H1 (cell line): ENCODE measurements at regions not wholly inside any gene's neighbourhood (a gene's known extent, or its start where the extent isn't known, plus 50 kb on each side); places are given as distances from the start of the nearest gene placed in this dataset.

ENCODE experiments used
- CTCF ChIA-PET: fragments of 300-600 bp; sonication (Branson Sonifier 250); formaldehyde crosslinking; loops from one replicate; lab custom pipeline; 2021; ENCODE audit not compliant: partially characterized antibody; lab: Charles Lee
- POLR2A ChIA-PET: fragments of 300-600 bp; sonication (Branson Sonifier 250); formaldehyde crosslinking; loops from one replicate; lab custom pipeline; 2021; ENCODE audit warnings: inconsistent platforms; ENCODE audit not compliant: partially characterized antibody; lab: Charles Lee
- DNase-seq, 2 experiments: peaks; one replicate each; pipeline versions ENCODE4 v3.0.0 to v3.0.0-alpha.2; 2010 to 2022; ENCODE audit warnings: low spot score in 2 of 2, low read depth in 1 of 2, mixed read lengths in 1 of 2
- FAIRE-seq: peaks from 2 replicates; lab custom pipeline; 2011; peaks lifted over from hg19 to GRCh38; lab: Jason Lieb, UNC
- H2AFZ ChIP-seq: 2 replicates; pipeline ENCODE4 v1.8.1; 2012; ENCODE audit warnings: low read length, inconsistent platforms
- H2AK5ac ChIP-seq: 2 replicates; pipeline ENCODE4 v1.6.1; 2013; ENCODE audit warnings: low read depth, low read length
- H2BK120ac ChIP-seq: replicated peaks from 2 replicates; pipeline ENCODE3; 2013; ENCODE audit warnings: low read depth, low read length, inconsistent platforms
- H2BK12ac ChIP-seq: 2 replicates; pipeline ENCODE4 v1.6.1; 2013; ENCODE audit warnings: low read depth, low read length
- H2BK15ac ChIP-seq: 2 replicates; pipeline ENCODE4 v1.6.1; 2013; ENCODE audit warnings: low read length
- H2BK20ac ChIP-seq: 2 replicates; pipeline ENCODE4 v1.6.1; 2013; ENCODE audit warnings: low read length
- H2BK5ac ChIP-seq: 2 replicates; pipeline ENCODE4 v1.6.1; 2013; ENCODE audit warnings: low read depth, low read length
- H3K14ac ChIP-seq: 2 replicates; pipeline ENCODE4 v1.6.1; 2013; ENCODE audit warnings: inconsistent platforms; ENCODE audit not compliant: insufficient read length
- H3K18ac ChIP-seq: 2 replicates; pipeline ENCODE4 v1.6.1; 2013; ENCODE audit warnings: low read length; ENCODE audit errors: extremely low read depth
- H3K23ac ChIP-seq: 2 replicates; pipeline ENCODE4 v1.6.1; 2013; ENCODE audit warnings: inconsistent platforms; ENCODE audit not compliant: insufficient read length
- H3K23me2 ChIP-seq: 2 replicates; pipeline ENCODE4 v1.6.1; 2013; ENCODE audit warnings: low read depth, low read length
- H3K27ac ChIP-seq: 2 replicates; pipeline ENCODE4 v1.6.1; 2011; ENCODE audit warnings: low read depth, low read length, inconsistent platforms
- H3K27me3 ChIP-seq, 4 experiments: replicated peaks in 1 of 4; 1 replicate in 1 of 4; 2 replicates in 3 of 4; pipeline versions ENCODE4 v1.6.1 to v1.8.1; 2011 to 2013; ENCODE audit warnings: low read length in 3 of 4, mild to moderate bottlenecking in 3 of 4, inconsistent platforms in 2 of 4, mixed read lengths in 2 of 4, moderate library complexity in 1 of 4; ENCODE audit not compliant: control insufficient read depth in 3 of 4, insufficient read depth in 3 of 4; ENCODE audit errors: extremely low read depth in 1 of 4
- H3K36me3 ChIP-seq, 4 experiments: 2 replicates each; pipeline versions ENCODE4 v1.6.1 to v1.8.1; 2011 to 2013; ENCODE audit warnings: mild to moderate bottlenecking in 4 of 4, low read length in 3 of 4, moderate library complexity in 2 of 4, control low read depth in 1 of 4, inconsistent platforms in 1 of 4; ENCODE audit not compliant: insufficient read depth in 4 of 4, control insufficient read depth in 2 of 4
- H3K4ac ChIP-seq: replicated peaks from 2 replicates; pipeline ENCODE3; 2013; ENCODE audit warnings: low read length, low read depth, mixed read lengths, inconsistent platforms; ENCODE audit not compliant: insufficient read length
- H3K4me1 ChIP-seq, 4 experiments: replicated peaks in 1 of 4; 1 replicate in 1 of 4; 2 replicates in 3 of 4; pipeline versions ENCODE4 v1.6.1 to v1.8.1; 2011 to 2013; ENCODE audit warnings: low read length in 3 of 4, inconsistent platforms in 2 of 4, mixed read lengths in 1 of 4; ENCODE audit not compliant: insufficient read depth in 4 of 4, control insufficient read depth in 3 of 4
- H3K4me2 ChIP-seq, 2 experiments: 2 replicates each; pipeline versions ENCODE4 v1.6.1 to v1.8.1; 2011 to 2013; ENCODE audit warnings: low read depth in 2 of 2, low read length in 2 of 2, control low read depth in 1 of 2, inconsistent platforms in 1 of 2, mild to moderate bottlenecking in 1 of 2; ENCODE audit not compliant: insufficient read depth in 1 of 2
- H3K4me3 ChIP-seq, 4 experiments: fragments of 200-600, 300-600 bp in 1 of 4; sonication (generic), shearing (Covaris generic), sonication (Bioruptor Twin) in 1 of 4; 2 replicates each; pipeline versions ENCODE4 v1.5.1 to v1.8.1; 2011 to 2016; ENCODE audit warnings: low read length in 4 of 4, low read depth in 3 of 4, control low read depth in 2 of 4, inconsistent platforms in 2 of 4, mild to moderate bottlenecking in 2 of 4, mixed read lengths in 1 of 4, moderate library complexity in 1 of 4; ENCODE audit not compliant: insufficient read depth in 2 of 4; ENCODE audit errors: extremely low read depth in 1 of 4
- H3K56ac ChIP-seq: replicated peaks from 2 replicates; pipeline ENCODE3; 2013; ENCODE audit warnings: low read depth, mild to moderate bottlenecking, mixed read lengths, low read length, inconsistent platforms; ENCODE audit not compliant: insufficient read length
- H3K79me1 ChIP-seq: 2 replicates; pipeline ENCODE4 v1.6.1; 2013; ENCODE audit warnings: low read depth, low read length, control low read depth
- H3K79me2 ChIP-seq, 2 experiments: 2 replicates each; pipeline versions ENCODE4 v1.6.1 to v1.8.1; 2012 to 2013; ENCODE audit warnings: low read length in 2 of 2, mild to moderate bottlenecking in 2 of 2, inconsistent platforms in 1 of 2; ENCODE audit not compliant: insufficient read depth in 2 of 2, control insufficient read depth in 1 of 2
- H3K9ac ChIP-seq, 4 experiments: replicated peaks in 1 of 4; 1 replicate in 1 of 4; 2 replicates in 3 of 4; pipeline versions ENCODE4 v1.6.1 to v1.8.1; 2011 to 2013; ENCODE audit warnings: low read depth in 3 of 4, low read length in 3 of 4, control low read depth in 2 of 4, mild to moderate bottlenecking in 2 of 4, moderate library complexity in 2 of 4, inconsistent platforms in 1 of 4; ENCODE audit errors: extremely low read depth in 1 of 4
- H3K9me3 ChIP-seq, 2 experiments: 2 replicates each; pipeline versions ENCODE4 v1.6.1 to v1.8.1; 2012 to 2013; ENCODE audit warnings: mild to moderate bottlenecking in 2 of 2, moderate library complexity in 2 of 2, control low read depth in 1 of 2, inconsistent platforms in 1 of 2, low read depth in 1 of 2, low read length in 1 of 2, mixed read lengths in 1 of 2; ENCODE audit not compliant: insufficient read depth in 2 of 2
- H4K20me1 ChIP-seq, 2 experiments: replicated peaks in 1 of 2; 2 replicates each; pipeline versions ENCODE3 to v1.8.1; 2011 to 2013; ENCODE audit warnings: inconsistent platforms in 2 of 2, low read length in 2 of 2, mild to moderate bottlenecking in 1 of 2; ENCODE audit not compliant: insufficient read depth in 2 of 2, control insufficient read depth in 1 of 2
- H4K5ac ChIP-seq: 2 replicates; pipeline ENCODE4 v1.6.1; 2013; ENCODE audit warnings: low read length, low read depth, mixed read lengths, inconsistent platforms; ENCODE audit not compliant: insufficient read length
- H4K8ac ChIP-seq: 2 replicates; pipeline ENCODE4 v1.8.0; 2013; ENCODE audit warnings: mild to moderate bottlenecking, moderate library complexity, low read length, inconsistent platforms; ENCODE audit not compliant: insufficient read depth; ENCODE audit errors: extremely low read depth
- H4K91ac ChIP-seq: replicated peaks from 2 replicates; pipeline ENCODE3; 2013; ENCODE audit warnings: low read length, mixed read lengths, inconsistent platforms; ENCODE audit not compliant: insufficient read length
- BACH1 ChIP-seq: IDR thresholded peaks from 2 replicates; pipeline ENCODE4 v1.6.1; 2012; ENCODE audit warnings: low read length, improper control_type of control experiment
- CBX8 ChIP-seq: fragments of 300-800, 300-1000 bp; sonication (generic); IDR thresholded peaks from 2 replicates; pipeline ENCODE4 v1.7.1; 2016; ENCODE audit warnings: low read depth, low read length, borderline replicate concordance
- CHD2 ChIP-seq: IDR thresholded peaks from 2 replicates; pipeline ENCODE4 v1.6.1; 2012; ENCODE audit warnings: low read length, improper control_type of control experiment
- GTF2F1 ChIP-seq: IDR thresholded peaks from 2 replicates; pipeline ENCODE4 v1.6.1; 2012; ENCODE audit warnings: low read depth, low read length, improper control_type of control experiment, borderline replicate concordance
- HDAC2 ChIP-seq, 2 experiments: fragments of 300-600 bp in 1 of 2; sonication (generic) in 1 of 2; IDR thresholded peaks; 2 replicates each; pipeline ENCODE4 v1.6.1; 2011 to 2012; ENCODE audit warnings: low read depth in 2 of 2, low read length in 2 of 2, mild to moderate bottlenecking in 2 of 2, moderate library complexity in 2 of 2, borderline replicate concordance in 1 of 2, inconsistent platforms in 1 of 2
- POLR2AphosphoS5 ChIP-seq: IDR thresholded peaks from 2 replicates; pipeline ENCODE4 v1.6.1; 2011; ENCODE audit warnings: low read depth, low read length
- SRF ChIP-seq: IDR thresholded peaks from 2 replicates; pipeline ENCODE4 v1.6.1; 2011; ENCODE audit warnings: mild to moderate bottlenecking, low read depth, low read length, moderate library complexity
- YY1 ChIP-seq: IDR thresholded peaks from 2 replicates; pipeline ENCODE4 v1.6.1; 2011; ENCODE audit warnings: low read depth, mild to moderate bottlenecking, low read length
- WGBS, 2 experiments: shearing (Covaris generic) in 1 of 2; methylation state at CpG; one replicate each; pipeline versions ENCODE4 v1.1.6 to v1.1.7; 2013 to 2015; ENCODE audit warnings: low lambda C conversion rate in 2 of 2, mixed read lengths in 2 of 2, inconsistent platforms in 1 of 2, low coverage in 1 of 2, missing lambda C conversion rate in 1 of 2; ENCODE audit not compliant: insufficient replicate concordance in 2 of 2, insufficient coverage in 1 of 2, insufficient read length in 1 of 2; ENCODE audit errors: extremely low coverage in 1 of 2, missing lambda C conversion rate in 1 of 2; 5-methylcytosine and 5-hydroxymethylcytosine counted together

DNA sequence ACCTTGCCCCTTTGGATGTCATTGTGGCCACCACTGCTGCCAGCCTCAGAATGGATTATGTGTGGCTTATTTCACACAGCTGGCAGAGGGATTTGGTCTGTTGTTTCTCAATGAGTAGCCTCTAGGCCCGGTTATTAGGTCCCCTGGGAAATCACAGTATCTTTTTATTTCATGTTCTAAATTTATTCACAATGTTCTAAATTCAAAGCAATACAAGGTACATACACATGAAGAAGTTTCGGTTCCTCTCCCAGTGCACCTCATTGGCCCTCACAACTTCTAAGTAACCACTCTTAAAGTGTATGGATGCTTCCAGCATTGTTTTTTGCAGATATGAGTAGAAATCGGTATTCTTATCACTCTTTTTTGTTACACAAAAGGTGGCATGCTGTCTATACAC is 262.7 kb downstream of the RCHY1 start:
- H3K79me2 ChIP-seq, result no peaks in the 10 kb centered on the region
- no peak overlapping the region for H3K27ac ChIP-seq
- no peak overlapping the region for H3K9ac ChIP-seq
- no peak overlapping the region for H2BK120ac ChIP-seq
- H3K56ac ChIP-seq, result no peak overlapping the region
- no peaks in the 10 kb centered on the region for H3K9me3 ChIP-seq
- H2BK15ac ChIP-seq, result no peak overlapping the region
- H3K23me2 ChIP-seq, result no peaks in the 10 kb centered on the region
- H2AK5ac ChIP-seq, result no peak overlapping the region
- no peak overlapping the region for H4K91ac ChIP-seq
- POLR2A ChIA-PET, result no interaction called here
- no peak overlapping the region for H2BK20ac ChIP-seq
- no peak overlapping the region for H3K18ac ChIP-seq
- no peak overlapping the region for H3K4me3 ChIP-seq
- CTCF ChIA-PET, result no interaction called here
- no peak overlapping the region for H4K8ac ChIP-seq
- H2AFZ ChIP-seq, result no peak overlapping the region
- 85% methylated on average over 3 of the region's 3 CpGs; no CpG with 5 or more reads in 1 of the 2 experiments for WGBS, 2 experiments
- no peak overlapping the region for H3K4me2 ChIP-seq
- no peaks in the 10 kb centered on the region for H3K36me3 ChIP-seq
- no peak overlapping the region for H3K14ac ChIP-seq
- no peak overlapping the region for H2BK12ac ChIP-seq
- no peak overlapping the region for H3K23ac ChIP-seq
- H3K79me1 ChIP-seq, result no peaks in the 10 kb centered on the region
- H4K5ac ChIP-seq, result no peak overlapping the region
- no peak for DNase-seq
- H3K4ac ChIP-seq, result no peak overlapping the region
- H3K27me3 ChIP-seq, result no peaks in the 10 kb centered on the region
- H4K20me1 ChIP-seq, result no peaks in the 10 kb centered on the region
- H3K4me1 ChIP-seq, result no peaks in the 10 kb centered on the region; a peak in 1 of 7 replicates
- no peak for FAIRE-seq
- no peak overlapping the region for H2BK5ac ChIP-seq
- TF ChIP-seq SRF, result no peak
- no peak for TF ChIP-seq CHD2
- TF ChIP-seq YY1, result no peak
- TF ChIP-seq HDAC2 (IDR thresholded peaks at IDR 0.05; ENCODE audit: borderline replicate concordance in 1 of 2, low read depth in 2 of 2, low read length in 2 of 2), result no peak
- no peak for TF ChIP-seq GTF2F1
- TF ChIP-seq CBX8, result no peak
- no peak for TF ChIP-seq POLR2AphosphoS5
- TF ChIP-seq BACH1, result no peak
